RWPE2 (cell line): ENCODE measurements at regions not wholly inside any gene's neighbourhood (a gene's known extent, or its start where the extent isn't known, plus 50 kb on each side); places are given as distances from the start of the nearest gene placed in this dataset.

Experiments used
- ATAC-seq: fragments of 200-7000 bp; cut with Tn5 transposase; 3 replicates; pipeline ENCODE4 v1.9.1; 2021; ENCODE audit warnings: low read depth
- DNase-seq: peaks from one replicate; pipeline ENCODE4 v3.0.0-alpha.2; 2020; ENCODE audit warnings: low spot score
- H3K27ac ChIP-seq: fragments of 450-650 bp; 2 replicates; pipeline ENCODE4 v1.5.1; 2017; ENCODE audit warnings: mild to moderate bottlenecking; ENCODE audit not compliant: poor library complexity, severe bottlenecking
- H3K27me3 ChIP-seq: fragments of 250-450 bp; sonication (Bioruptor Pico); 2 replicates; pipeline ENCODE4 v1.5.1; 2021; ENCODE audit warnings: mild to moderate bottlenecking, moderate library complexity; ENCODE audit not compliant: insufficient read depth, poor library complexity, severe bottlenecking
- H3K36me3 ChIP-seq: fragments of 250-450 bp; sonication (Bioruptor Pico); 2 replicates; pipeline ENCODE4 v1.5.1; 2020; ENCODE audit warnings: low read depth, mild to moderate bottlenecking, moderate library complexity
- H3K4me1 ChIP-seq: fragments of 250-450 bp; sonication (Bioruptor Pico); 2 replicates; pipeline ENCODE4 v1.5.1; 2021; ENCODE audit warnings: mild to moderate bottlenecking, moderate library complexity; ENCODE audit not compliant: insufficient read depth, poor library complexity, severe bottlenecking
- H3K4me3 ChIP-seq: fragments of 250-450 bp; sonication (Bioruptor Pico); 2 replicates; pipeline ENCODE4 v1.5.1; 2021; ENCODE audit warnings: mild to moderate bottlenecking, moderate library complexity; ENCODE audit not compliant: severe bottlenecking
- H3K9me3 ChIP-seq: fragments of 250-450 bp; sonication (Bioruptor Pico); 2 replicates; pipeline ENCODE4 v1.5.1; 2021; ENCODE audit warnings: mild to moderate bottlenecking, moderate library complexity; ENCODE audit not compliant: severe bottlenecking
- TF ChIP-seq, protein P1 (sequence below): fragments of 450-650 bp; IDR thresholded peaks from one replicate; pipeline ENCODE4 v1.5.1; 2017; ENCODE audit warnings: mild to moderate bottlenecking, moderate library complexity; ENCODE audit not compliant: poor library complexity, severe bottlenecking

DNA sequence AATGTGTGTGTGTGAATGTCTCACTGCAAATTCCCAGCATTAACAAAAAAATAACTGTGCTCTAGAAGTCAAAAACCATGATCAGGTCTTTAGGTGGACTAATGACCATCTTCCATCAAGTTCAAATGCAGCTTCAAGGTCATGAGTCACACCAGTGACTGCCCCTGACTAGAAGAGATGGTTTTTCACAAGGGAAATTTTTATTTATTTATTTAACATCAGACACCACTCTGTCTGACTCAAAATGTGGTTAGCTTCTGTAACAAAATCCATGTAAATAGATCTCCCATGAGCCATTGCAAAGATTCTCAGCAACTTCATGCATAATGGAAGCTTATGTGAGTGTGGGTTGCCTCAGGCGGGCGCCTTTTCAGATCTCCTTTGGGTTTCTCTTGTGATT is 219.2 kb downstream of the KIT start:
- DNase-seq (no peak), ATAC-seq (no peak)
- Histone ChIP-seq H3K9me3 (no peaks in the 10 kb centered on the region), H3K4me3 (no peak overlapping the region), H3K4me1 (no peaks in the 10 kb centered on the region), H3K27ac (no peak overlapping the region), H3K36me3 (no peaks in the 10 kb centered on the region), H3K27me3 (no peaks in the 10 kb centered on the region)
- TF ChIP-seq, protein P1, sequence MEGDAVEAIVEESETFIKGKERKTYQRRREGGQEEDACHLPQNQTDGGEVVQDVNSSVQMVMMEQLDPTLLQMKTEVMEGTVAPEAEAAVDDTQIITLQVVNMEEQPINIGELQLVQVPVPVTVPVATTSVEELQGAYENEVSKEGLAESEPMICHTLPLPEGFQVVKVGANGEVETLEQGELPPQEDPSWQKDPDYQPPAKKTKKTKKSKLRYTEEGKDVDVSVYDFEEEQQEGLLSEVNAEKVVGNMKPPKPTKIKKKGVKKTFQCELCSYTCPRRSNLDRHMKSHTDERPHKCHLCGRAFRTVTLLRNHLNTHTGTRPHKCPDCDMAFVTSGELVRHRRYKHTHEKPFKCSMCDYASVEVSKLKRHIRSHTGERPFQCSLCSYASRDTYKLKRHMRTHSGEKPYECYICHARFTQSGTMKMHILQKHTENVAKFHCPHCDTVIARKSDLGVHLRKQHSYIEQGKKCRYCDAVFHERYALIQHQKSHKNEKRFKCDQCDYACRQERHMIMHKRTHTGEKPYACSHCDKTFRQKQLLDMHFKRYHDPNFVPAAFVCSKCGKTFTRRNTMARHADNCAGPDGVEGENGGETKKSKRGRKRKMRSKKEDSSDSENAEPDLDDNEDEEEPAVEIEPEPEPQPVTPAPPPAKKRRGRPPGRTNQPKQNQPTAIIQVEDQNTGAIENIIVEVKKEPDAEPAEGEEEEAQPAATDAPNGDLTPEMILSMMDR: no peak

DNA sequence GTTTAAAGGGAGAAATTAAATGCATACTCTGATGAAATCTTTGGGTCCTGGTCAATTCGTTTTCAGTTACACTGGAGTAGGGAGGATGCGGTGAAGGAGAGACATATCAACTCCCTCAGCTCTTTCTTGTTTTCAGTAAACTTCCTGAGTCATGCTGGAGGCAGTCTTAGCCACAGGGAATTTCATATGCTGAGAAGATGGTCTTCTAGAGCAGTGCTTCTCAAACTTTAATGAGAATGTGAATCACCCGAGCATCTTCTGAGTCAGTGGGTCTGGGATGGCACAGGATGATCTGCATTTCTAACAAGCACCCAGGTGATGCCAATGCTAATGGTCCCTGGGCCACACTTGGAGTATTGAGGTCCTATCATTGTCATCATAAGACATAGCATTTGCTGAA is 214.5 kb downstream of the KIT start:
- ATAC-seq: no peak
- Histone ChIP-seq H3K4me3 (no peak overlapping the region), H3K36me3 (no peaks in the 10 kb centered on the region), H3K4me1 (no peaks in the 10 kb centered on the region), H3K27me3 (no peaks in the 10 kb centered on the region), H3K9me3 (no peaks in the 10 kb centered on the region), H3K27ac (no peak overlapping the region)
- TF ChIP-seq, protein P1: no peak
- DNase-seq: no peak

DNA sequence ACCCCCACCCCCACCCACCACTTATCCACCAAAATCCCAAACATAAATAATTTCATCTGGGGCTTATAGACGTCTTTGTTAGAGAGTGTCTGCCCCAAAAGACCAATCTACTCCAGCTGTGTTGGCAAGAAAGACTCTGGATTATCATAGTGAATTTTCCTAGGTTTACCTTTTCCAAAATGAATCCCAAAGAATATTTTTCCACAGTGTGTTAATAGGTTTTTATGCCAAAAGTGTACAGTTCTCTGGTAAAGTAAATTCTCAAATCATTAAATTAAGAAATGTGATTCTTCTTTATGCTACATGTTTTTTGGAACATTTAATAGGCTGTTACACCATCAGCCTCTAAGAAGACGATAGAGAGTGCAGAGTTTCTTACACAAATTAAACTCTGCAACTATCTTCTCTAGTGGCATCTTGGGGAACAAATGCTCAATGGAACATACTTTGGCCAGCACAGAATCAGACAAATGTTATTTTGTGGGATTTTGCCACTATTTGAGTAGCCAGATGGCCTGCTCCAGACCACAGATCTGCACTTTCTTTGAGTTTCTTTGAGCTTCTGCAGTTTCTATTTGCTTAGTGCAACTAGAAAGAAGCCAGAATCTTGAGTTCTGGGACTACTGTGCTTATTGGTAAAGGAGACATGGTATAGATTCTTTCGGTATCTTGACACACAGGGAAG is 206.0 kb downstream of the KIT start:
- H3K27ac ChIP-seq: no peak overlapping the region
- ATAC-seq (no peak), DNase-seq (no peak)
- no peaks in the 10 kb centered on the region for H3K9me3 ChIP-seq
- TF ChIP-seq, protein P1: no peak
- no peaks in the 10 kb centered on the region for H3K4me1 ChIP-seq
- H3K4me3 ChIP-seq: no peak overlapping the region
- peaks cover 8% of the 10 kb centered on the region for H3K27me3 ChIP-seq
- no peaks in the 10 kb centered on the region for H3K36me3 ChIP-seq

DNA sequence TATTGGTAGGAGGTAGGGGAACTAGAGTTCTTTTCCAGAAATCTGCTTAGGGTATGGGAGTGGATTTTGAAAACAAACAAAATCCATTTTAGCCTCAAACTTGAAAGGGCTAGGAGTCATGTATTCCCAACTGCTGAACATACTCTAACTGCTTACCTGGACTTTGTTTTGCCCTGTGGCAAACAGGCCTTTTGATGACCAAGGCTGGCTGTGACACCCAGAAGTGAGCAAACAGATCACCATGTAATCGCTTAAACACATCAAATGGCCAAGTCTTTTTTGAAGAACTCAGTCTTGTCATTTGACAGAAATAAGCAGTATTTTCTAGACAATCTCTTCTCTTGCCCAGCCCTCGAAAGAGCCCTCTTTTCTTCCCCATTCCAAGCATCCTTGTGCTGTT is 203.4 kb downstream of the KIT start:
- TF ChIP-seq, protein P1: no peak
- Histone ChIP-seq H3K27ac (no peak overlapping the region), H3K4me3 (no peak overlapping the region), H3K4me1 (no peaks in the 10 kb centered on the region), H3K9me3 (no peaks in the 10 kb centered on the region), H3K36me3 (no peaks in the 10 kb centered on the region), H3K27me3 (peaks cover 8% of the 10 kb centered on the region)
- ATAC-seq: no peak
- DNase-seq: no peak

DNA sequence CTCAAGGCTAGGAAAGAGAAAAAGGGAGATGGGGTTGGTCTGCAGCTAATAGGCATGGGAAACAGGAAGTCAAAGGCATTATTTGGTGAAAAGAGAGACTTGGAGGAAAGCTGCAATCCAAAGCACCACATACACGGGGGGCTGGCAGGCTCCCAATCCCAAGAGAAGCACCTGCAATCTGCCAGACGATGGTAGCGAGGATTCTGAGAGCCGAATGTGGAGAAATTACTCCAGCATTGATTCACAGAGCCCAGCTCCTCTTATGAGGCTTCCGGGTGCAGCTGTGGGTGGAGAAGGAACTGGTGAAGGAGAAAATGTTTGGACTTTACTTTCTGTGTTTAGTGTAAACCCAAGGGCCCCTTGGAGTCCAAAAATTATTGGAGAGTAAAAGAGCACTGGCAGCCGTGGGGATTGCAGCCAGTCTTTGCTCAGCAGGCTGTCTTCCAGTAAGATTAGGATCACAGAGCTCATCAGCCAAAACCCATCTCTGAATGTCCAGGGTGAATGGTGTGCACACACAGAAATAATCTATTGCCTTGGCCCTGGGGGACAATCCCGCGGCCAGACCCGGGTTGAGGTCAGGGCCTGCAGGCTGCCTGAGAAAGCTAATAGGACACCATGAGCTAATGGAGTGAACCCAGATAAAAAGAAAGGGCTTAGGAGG is 197.6 kb downstream of the KIT start:
- Histone ChIP-seq H3K4me3 (no peak overlapping the region), H3K4me1 (no peaks in the 10 kb centered on the region), H3K36me3 (no peaks in the 10 kb centered on the region)

More for the DNA sequence above, 197.6 kb downstream of the KIT start:
- ATAC-seq: no peak
- peaks cover 8% of the 10 kb centered on the region for H3K27me3 ChIP-seq
- H3K27ac ChIP-seq: no peak overlapping the region
- no peak for DNase-seq
- TF ChIP-seq, protein P1: no peak
- no peaks in the 10 kb centered on the region for H3K9me3 ChIP-seq
